ENCODE measurements at regions not wholly inside any gene's neighbourhood (a gene's known extent, or its start where the extent isn't known, plus 50 kb on each side); places are given as distances from the start of the nearest gene placed in this dataset.

DNA sequence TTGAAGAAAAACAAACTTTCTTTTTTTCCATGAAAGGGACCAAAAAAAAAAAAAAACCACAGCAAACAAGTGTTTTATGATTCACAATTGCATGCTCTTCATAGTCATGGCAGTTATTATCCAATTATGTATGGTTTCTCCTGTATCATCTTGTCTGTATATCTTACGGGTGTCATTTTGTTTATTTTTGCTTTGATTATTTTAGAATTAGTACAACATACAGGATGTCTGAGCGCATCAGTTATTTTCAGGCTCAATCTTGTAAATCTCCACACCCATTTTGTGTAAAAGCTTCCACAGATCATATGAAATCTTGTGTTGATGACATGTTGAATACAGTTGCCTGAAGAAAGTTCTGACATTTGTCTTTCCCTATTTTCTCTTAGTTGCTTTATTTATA lies 280.3 kb downstream of the KLF5 start:
- DNase-seq (no peak), ATAC-seq (no peak)
- intact Hi-C loops (cut with DNase I), result no loop called here

DNA sequence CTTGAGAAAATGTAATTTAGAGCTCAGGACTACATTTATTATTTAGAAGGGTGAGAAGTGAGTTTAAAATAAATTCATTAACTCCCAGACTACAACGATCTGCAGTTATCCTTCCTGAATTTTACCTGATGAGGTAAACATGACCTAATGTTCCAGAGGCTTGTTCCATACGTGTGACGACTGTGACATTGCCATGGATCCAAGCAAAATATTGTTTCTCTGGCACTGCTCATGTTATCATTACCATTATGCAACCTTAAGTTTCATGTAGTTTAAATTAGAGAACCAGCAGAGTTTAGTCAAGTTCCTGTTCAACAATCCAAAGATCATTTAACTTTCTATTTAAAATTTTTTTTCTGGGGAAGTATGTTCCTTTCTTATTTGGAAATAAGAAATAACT lies 279.6 kb downstream of the KLF5 start:
- DNase-seq (no peak), ATAC-seq (no peak)
- intact Hi-C loops (cut with DNase I), result no loop called here

DNA sequence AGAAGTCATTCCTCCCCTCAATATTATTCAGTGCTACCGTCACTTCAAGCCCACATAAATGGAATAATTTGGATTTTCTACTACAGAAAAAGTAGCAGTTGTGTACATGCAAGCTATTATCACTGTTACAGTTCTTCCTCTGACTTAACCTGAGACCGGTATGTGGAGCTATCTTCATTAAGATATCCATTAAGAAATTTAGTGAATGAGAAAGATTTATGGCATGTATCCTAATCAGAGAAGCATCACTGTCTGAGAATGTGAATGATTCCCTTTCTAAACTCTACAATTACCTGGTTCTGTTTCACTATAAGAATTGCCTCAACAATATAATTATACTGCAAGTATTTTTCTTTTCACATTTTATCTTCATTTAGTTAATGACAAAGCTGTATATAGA lies 278.7 kb downstream of the KLF5 start:
- intact Hi-C loops (cut with DNase I), result no loop called here
- ATAC-seq (peak in 1 of 2 donors; percentile 36), DNase-seq (no peak)

DNA sequence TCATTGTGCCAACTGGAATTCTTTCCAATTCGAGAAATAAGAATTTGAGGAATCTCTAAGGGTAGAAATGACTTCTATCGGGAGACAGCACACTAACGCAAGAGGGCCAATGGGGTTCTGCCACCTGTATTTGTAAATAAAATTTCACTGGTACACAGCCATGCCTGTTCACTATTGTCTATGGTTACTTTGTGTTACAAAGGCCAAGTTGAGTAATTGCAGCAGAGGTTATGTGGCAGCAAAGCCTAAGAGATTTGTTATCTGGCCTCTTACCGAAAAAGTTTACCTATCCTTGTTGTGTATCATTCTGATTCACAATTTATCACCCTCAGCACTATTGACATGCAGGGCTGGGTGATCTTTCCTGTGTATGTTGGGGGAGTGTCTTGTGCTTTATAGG lies 278.0 kb downstream of the KLF5 start:
- intact Hi-C loops (cut with DNase I), result no loop called here
- no peak for DNase-seq
- ATAC-seq, result no peak

DNA sequence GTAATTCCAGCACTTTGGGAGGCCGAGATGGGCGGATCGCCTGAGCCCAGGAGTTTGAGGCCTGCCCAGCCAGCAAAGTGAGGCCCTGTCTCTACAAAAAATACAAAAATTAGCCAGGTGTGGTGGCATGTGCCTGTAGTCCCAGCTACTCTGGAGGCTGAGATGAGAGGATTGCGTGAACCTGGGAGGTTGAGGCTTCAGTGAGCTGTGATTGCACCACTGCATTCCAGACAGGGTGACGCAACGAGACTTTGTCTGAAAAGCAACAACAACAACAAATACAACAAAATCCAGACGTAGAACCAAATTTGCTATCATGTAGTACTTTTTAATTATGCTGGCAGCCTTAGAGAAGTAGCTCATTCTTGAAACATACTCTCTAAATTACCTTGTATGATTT lies 277.1 kb downstream of the KLF5 start:
- intact Hi-C loops (cut with DNase I), result no loop called here
- ATAC-seq (no peak), DNase-seq (no peak)

GRCh38 chr13:73335210-73335609 lies 276.4 kb downstream of the KLF5 start:
- ATAC-seq, result no peak

GRCh38 chr13:73334445-73334844 lies 275.6 kb downstream of the KLF5 start:
- intact Hi-C loops (cut with DNase I), result no loop called here
- ATAC-seq, result no peak
- DNase-seq, result no peak

More at GRCh38 chr13:73335210-73335609, 276.4 kb downstream of the KLF5 start:
- DNase-seq, result no peak
- intact Hi-C loops (cut with DNase I), result no loop called here

DNA sequence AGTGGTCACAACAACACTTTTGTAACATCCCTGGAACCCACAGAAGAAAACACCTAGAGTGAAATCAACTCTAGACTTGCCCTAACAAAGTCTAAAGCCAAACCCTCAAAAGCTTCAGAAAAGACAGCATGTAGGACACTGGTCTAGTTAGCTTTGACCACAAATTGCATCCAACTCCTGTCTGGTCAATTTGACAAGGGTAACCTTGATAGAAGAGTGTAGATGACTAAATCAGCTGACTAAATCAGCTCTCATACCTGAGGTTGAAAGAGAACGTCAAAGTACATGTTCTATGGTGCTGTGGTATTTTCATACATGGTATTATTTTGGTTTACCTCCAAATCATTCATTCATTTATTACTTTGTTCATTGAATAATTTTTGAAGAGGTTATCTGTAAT lies 272.8 kb downstream of the KLF5 start:
- ATAC-seq (no peak), DNase-seq (no peak)
- intact Hi-C loops (cut with DNase I), result no loop called here

GRCh38 chr13:73329355-73329754 lies 270.6 kb downstream of the KLF5 start:
- intact Hi-C loops (cut with DNase I), result no loop called here
- DNase-seq (no peak), ATAC-seq (no peak)

GRCh38 chr13:73327579-73327978 lies 268.8 kb downstream of the KLF5 start:
- no peak for ATAC-seq
- no peak for DNase-seq
- intact Hi-C loops (cut with DNase I), result no loop called here

GRCh38 chr13:73325723-73326558 lies 267.1 kb downstream of the KLF5 start:
- DNase-seq (no peak), ATAC-seq (no peak)
- intact Hi-C loops (cut with DNase I), result no loop called here

- ATAC-seq (no peak), DNase-seq (no peak)
- intact Hi-C loops (cut with DNase I), result no loop called here
Observed at GRCh38 chr13:73324842-73325722, 266.3 kb downstream of the KLF5 start.

DNA sequence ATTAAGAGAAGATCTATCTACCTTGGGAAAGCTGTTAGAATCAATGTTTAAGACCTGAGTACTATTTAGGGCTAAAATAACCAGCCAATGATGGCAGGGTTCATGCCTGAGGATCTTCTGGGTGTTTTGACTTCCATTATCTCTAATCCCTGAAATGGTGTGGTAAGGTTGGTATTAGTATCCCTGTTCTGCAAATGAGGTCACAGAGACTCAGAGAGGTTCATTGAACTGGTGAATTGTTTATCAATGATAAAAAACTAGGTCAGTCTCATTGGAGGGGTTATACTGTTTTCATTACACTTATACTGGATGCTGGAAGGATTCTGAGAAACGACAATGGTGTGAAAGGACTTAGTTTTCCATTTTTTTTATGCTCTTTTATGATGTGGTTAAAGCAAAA lies 264.8 kb downstream of the KLF5 start:
- ATAC-seq (no peak), DNase-seq (no peak)
- intact Hi-C loops (cut with DNase I), result no loop called here

- DNase-seq (no peak), ATAC-seq (no peak)
Observed at GRCh38 chr13:73321043-73321442, 262.2 kb downstream of the KLF5 start.

GRCh38 chr13:73317140-73317539 lies 258.3 kb downstream of the KLF5 start:
- intact Hi-C loops (cut with DNase I), result no loop called here
- ATAC-seq (no peak), DNase-seq (no peak)

More at GRCh38 chr13:73321043-73321442, 262.2 kb downstream of the KLF5 start:
- intact Hi-C loops (cut with DNase I), result no loop called here

GRCh38 chr13:73310366-73310765 lies 251.6 kb downstream of the KLF5 start:
- DNase-seq (no peak), ATAC-seq (no peak)
- intact Hi-C loops (cut with DNase I), result no loop called here

DNA sequence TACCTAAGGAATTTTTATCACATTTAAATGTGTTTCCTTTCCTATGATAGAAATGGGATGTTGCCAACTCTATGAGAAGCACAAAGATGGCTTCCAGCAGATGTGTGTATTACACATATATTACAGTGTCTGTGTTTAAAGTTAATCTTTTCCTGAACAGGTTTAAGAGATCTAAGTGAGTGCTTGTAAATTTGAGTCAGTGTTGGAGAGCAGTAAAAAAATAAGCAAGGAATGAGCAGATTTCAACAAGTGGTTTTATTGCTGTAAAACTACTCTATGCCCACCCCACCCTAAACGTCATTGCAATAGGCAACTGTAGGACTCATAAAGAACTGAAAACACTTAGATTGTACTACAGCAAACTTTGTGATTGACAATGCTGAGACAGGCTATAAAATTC lies 248.7 kb downstream of the KLF5 start:
- DNase-seq, result no peak
- ATAC-seq, result no peak
- intact Hi-C loops (cut with DNase I), result no loop called here

DNA sequence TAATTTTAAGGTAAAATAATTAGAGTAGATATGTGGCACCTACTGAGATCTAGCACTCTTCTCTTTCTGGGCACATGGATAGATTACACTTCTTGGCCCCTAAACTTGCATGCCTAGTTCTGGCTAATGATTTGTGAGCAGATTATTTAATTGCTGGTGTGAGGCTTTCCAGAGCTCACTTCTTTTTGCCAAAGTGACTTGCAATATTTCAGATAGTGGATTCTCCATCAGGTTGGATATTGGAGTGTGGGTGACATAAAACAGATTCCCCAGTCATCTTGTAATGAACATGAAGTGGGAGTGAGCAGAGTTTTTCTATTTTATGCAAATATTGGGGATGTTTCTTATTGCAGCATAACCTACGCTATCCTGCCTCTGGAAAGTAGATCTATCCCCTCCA lies 247.9 kb downstream of the KLF5 start:
- intact Hi-C loops (cut with DNase I), result no loop called here
- ATAC-seq (no peak), DNase-seq (no peak)

GRCh38 chr13:73304442-73304841 lies 245.6 kb downstream of the KLF5 start:
- ATAC-seq, result no peak
- DNase-seq, result no peak
- intact Hi-C loops (cut with DNase I), result no loop called here

- no peak for ATAC-seq
- DNase-seq, result no peak
- intact Hi-C loops (cut with DNase I), result no loop called here
Observed at GRCh38 chr13:73303851-73304250, 245.0 kb downstream of the KLF5 start.
